ENCODE measurements at regions not wholly inside any gene's neighbourhood (a gene's known extent, or its start where the extent isn't known, plus 50 kb on each side); places are given as distances from the start of the nearest gene placed in this dataset.

- TF ChIP-seq NR3C1 (IDR thresholded peaks at IDR 0.05), result no peak
- no peak for TF ChIP-seq EP300 (IDR thresholded peaks at IDR 0.05)
- TF ChIP-seq RFX5 (IDR thresholded peaks at IDR 0.05), result no peak
- TF ChIP-seq SREBF2 (IDR thresholded peaks at IDR 0.05), result no peak
- no peak for TF ChIP-seq POLR2AphosphoS2 (conservative IDR thresholded peaks at IDR 0.05; ENCODE audit: low read length)
- TF ChIP-seq ELK1 (IDR thresholded peaks at IDR 0.05; ENCODE audit: low read depth, low read length), result no peak
- TF ChIP-seq RAD21 (conservative IDR thresholded peaks at IDR 0.05 in 1 of 2, IDR thresholded peaks at IDR 0.05 in 1 of 2), result no peak
- no peak for TF ChIP-seq HEYL (CRISPR knock-in tag; IDR thresholded peaks at IDR 0.05)
- TF ChIP-seq HOXB13 (CRISPR knock-in tag; IDR thresholded peaks at IDR 0.05; ENCODE audit: low read depth), result no peak
- TF ChIP-seq BHLHE40 (IDR thresholded peaks at IDR 0.05; ENCODE audit: low read depth, low read length), result no peak
- no peak for TF ChIP-seq CBX8 (IDR thresholded peaks at IDR 0.05)
- no peak for TF ChIP-seq RNF2 (IDR thresholded peaks at IDR 0.05; ENCODE audit: borderline replicate concordance, low read depth)
- TF ChIP-seq JUN (IDR thresholded peaks at IDR 0.05), result no peak
- DNase-seq (ENCODE audit: low read depth in 1 of 2, low spot score in 1 of 2) (no peak), ATAC-seq (no peak), FAIRE-seq (no peak)
- 25% methylated on average over 2 of the region's 2 CpGs for WGBS (ENCODE audit: missing lambda C conversion rate)
- H3K9me3 ChIP-seq, result no peaks in the 10 kb centered on the region
- no peak overlapping the region for H3K4me3 ChIP-seq
- no peak overlapping the region for H3K4me2 ChIP-seq
- no peaks in the 10 kb centered on the region for H3K4me1 ChIP-seq
- ChIA-PET CTCF (no interaction called here), POLR2A (no interaction called here)
- no peak overlapping the region for H3K27ac ChIP-seq
Observed at GRCh38 chrX:120781403-120781802, 94.3 kb downstream of the CT47B1 start.

GRCh38 chrX:120775959-120776358 is 99.7 kb downstream of the CT47B1 start:
- TF ChIP-seq CHD2 (IDR thresholded peaks at IDR 0.05; ENCODE audit: low read length, partially characterized antibody), result no peak
- H3K4me3 ChIP-seq, result no peak overlapping the region
- ChIA-PET CTCF (interaction anchor here (0.6 kb wide), 1 partner anchor 294 kb away, joined by 3 read pairs; no protein-coding TSS in a partner anchor), POLR2A (no interaction called here)
- no peaks in the 10 kb centered on the region for H3K9me3 ChIP-seq
- WGBS (ENCODE audit: missing lambda C conversion rate), result 74% methylated on average over 3 of the region's 3 CpGs
- no peak for ATAC-seq
- FAIRE-seq, result no peak
- H3K27ac ChIP-seq, result no peak overlapping the region
- no peak for DNase-seq (ENCODE audit: low read depth in 1 of 2, low spot score in 1 of 2)
- H3K4me1 ChIP-seq, result no peaks in the 10 kb centered on the region
- H3K4me2 ChIP-seq, result no peak overlapping the region

GRCh38 chrX:120774606-120775005 is 101.1 kb downstream of the CT47B1 start:
- no peak overlapping the region for H3K4me3 ChIP-seq
- CTCF ChIA-PET, result interaction anchor here (1.0 kb wide), 2 partner anchors 11 to 289 kb away, joined by 3 to 4 read pairs; no protein-coding TSS in a partner anchor
- no peak overlapping the region for H3K27ac ChIP-seq
- TF ChIP-seq CHD4 (IDR thresholded peaks at IDR 0.05; ENCODE audit: borderline replicate concordance) (no peak), REST (IDR thresholded peaks at IDR 0.05) (no peak), EHF (CRISPR knock-in tag; IDR thresholded peaks at IDR 0.05) (no peak), HOXB5 (CRISPR knock-in tag; IDR thresholded peaks at IDR 0.05) (no peak)
- no peak for ATAC-seq
- peaks cover 10% of the 10 kb centered on the region for H3K4me1 ChIP-seq
- no peak for DNase-seq (ENCODE audit: low read depth in 1 of 2, low spot score in 1 of 2)
- no peaks in the 10 kb centered on the region for H3K9me3 ChIP-seq
- POLR2A ChIA-PET, result no interaction called here
- no peak overlapping the region for H3K4me2 ChIP-seq
- FAIRE-seq, result no peak

Data from A549 (cell line).